ENCODE measurements at regions not wholly inside any gene's neighbourhood (a gene's known extent, or its start where the extent isn't known, plus 50 kb on each side); places are given as distances from the start of the nearest gene placed in this dataset.

DNA sequence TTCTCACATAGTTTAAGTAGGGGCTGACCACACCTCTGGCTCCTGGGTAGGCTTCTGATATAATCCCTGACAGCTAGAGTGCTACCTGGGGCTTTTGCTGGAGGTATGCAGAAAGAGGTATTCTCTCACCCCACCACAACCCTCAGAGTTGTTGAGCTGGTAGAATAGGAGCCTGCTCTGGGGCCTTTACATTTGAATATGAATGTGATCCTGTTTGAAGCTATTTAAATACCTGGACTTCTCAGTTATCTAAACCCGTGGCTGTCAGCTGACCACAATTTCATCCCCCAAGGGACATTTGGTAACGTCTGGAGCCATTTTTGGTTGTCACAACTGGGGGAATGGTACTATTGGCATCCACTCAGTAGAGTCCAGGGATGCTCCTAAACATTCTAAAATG, 669.1 kb downstream of the SATB2 start:
- Histone ChIP-seq H3K27me3 (ENCODE audit: control insufficient read depth, insufficient read depth, low read length) (no peaks in the 10 kb centered on the region), H3K4me3 (ENCODE audit: low read depth, low read length) (no peak overlapping the region), H3K36me3 (ENCODE audit: control insufficient read depth, insufficient read depth, low read length) (no peaks in the 10 kb centered on the region)
- POLR2A ChIA-PET, result no interaction called here
- CTCF ChIA-PET, result no interaction called here
- no peak for DNase-seq (ENCODE audit: low read depth)
- TF ChIP-seq, protein P1, sequence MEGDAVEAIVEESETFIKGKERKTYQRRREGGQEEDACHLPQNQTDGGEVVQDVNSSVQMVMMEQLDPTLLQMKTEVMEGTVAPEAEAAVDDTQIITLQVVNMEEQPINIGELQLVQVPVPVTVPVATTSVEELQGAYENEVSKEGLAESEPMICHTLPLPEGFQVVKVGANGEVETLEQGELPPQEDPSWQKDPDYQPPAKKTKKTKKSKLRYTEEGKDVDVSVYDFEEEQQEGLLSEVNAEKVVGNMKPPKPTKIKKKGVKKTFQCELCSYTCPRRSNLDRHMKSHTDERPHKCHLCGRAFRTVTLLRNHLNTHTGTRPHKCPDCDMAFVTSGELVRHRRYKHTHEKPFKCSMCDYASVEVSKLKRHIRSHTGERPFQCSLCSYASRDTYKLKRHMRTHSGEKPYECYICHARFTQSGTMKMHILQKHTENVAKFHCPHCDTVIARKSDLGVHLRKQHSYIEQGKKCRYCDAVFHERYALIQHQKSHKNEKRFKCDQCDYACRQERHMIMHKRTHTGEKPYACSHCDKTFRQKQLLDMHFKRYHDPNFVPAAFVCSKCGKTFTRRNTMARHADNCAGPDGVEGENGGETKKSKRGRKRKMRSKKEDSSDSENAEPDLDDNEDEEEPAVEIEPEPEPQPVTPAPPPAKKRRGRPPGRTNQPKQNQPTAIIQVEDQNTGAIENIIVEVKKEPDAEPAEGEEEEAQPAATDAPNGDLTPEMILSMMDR (IDR thresholded peaks at IDR 0.05; ENCODE audit: insufficient read depth, low read depth, low read length), result no peak

DNA sequence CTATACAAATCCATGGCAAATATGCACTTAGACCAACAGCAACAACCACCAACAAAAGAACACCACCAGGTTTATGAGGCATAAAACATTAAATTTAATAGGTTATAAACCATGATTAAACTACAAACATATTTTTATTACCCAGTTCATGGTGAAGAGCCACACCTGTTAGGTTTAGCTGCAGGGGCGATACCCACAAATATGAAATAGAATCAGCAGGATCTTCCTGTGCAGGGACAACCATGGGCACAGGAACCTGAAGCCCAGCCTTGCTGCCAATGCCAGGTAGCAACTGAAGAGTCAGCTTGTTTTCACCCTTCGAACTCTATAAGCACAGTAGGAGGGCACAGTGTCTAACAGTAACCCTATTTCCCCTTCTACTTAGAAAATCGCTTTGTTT, 675.0 kb downstream of the SATB2 start:
- CTCF ChIA-PET, result no interaction called here
- POLR2A ChIA-PET, result no interaction called here

DNA sequence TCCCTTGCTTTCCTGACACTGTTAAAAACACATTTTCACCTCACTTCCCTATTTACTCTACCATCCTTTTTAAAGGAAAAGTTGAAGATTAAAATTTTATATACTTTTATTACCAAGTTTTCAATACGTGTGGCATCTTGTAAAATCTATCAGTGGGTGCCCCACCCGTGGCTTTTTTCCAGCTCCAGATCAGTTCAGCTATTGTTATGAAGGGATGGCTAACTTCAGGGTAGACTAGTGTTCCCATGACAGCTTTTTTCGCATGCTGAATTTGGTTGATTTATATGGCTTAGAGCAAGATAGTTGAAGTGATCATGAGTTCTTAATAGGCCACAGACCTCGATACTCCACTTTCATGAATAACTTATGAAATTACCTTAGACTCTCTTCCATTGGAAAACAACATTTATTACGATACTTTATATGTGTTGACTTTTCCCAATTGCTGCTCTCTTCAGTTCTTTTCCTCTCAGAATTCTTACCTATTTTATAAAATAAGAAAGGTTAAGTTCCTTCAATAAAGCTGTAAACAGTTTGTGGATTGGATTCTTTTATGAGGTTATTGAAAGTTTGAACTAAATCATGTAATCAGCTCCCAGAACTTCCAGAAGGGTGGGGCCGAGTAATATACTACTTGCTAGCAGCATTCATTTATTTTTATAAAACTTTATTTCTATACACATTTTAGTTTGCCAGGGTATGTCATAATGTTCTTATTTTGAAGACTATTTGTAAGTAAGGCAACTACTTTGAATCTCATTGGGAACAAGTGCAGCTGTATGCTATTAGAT, 680.9 kb downstream of the SATB2 start:
- H3K4me3 ChIP-seq (ENCODE audit: low read depth, low read length), result no peak overlapping the region
- H3K27me3 ChIP-seq (ENCODE audit: control insufficient read depth, insufficient read depth, low read length), result no peaks in the 10 kb centered on the region
- no peaks in the 10 kb centered on the region for H3K36me3 ChIP-seq (ENCODE audit: control insufficient read depth, insufficient read depth, low read length)
- CTCF ChIA-PET, result interaction anchor here (1.6 kb wide), 1 partner anchor 10 kb away, joined by 3 read pairs; no protein-coding TSS in a partner anchor
- no peak for DNase-seq (ENCODE audit: low read depth)
- POLR2A ChIA-PET, result no interaction called here
- TF ChIP-seq, protein P1 (IDR thresholded peaks at IDR 0.05; ENCODE audit: insufficient read depth, low read depth, low read length), result no peak

More for the DNA sequence above, 675.0 kb downstream of the SATB2 start:
- no peak for DNase-seq (ENCODE audit: low read depth)
- Histone ChIP-seq H3K4me3 (ENCODE audit: low read depth, low read length) (no peak overlapping the region), H3K36me3 (ENCODE audit: control insufficient read depth, insufficient read depth, low read length) (no peaks in the 10 kb centered on the region), H3K27me3 (ENCODE audit: control insufficient read depth, insufficient read depth, low read length) (no peaks in the 10 kb centered on the region)
- TF ChIP-seq, protein P1 (IDR thresholded peaks at IDR 0.05; ENCODE audit: insufficient read depth, low read depth, low read length), result no peak

DNA sequence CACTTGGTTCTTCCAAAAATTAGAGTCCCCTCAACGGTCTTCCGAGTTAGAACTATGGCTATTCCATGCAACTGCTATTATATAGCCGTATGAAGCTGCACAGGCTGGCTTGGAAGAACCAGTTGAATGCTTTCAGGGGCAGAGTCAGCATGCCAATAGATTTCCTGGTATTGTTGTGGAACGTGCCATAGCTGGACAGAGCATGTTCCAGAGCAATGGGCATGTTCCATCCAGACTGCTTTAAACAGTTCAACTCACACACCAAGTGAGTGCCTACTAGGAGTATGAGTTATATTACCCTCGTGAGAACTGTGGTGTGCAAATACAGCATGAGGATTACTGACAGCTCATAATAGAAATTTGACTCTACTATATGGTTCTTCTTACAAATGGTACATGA, 682.0 kb downstream of the SATB2 start:
- POLR2A ChIA-PET, result no interaction called here
- CTCF ChIA-PET, result interaction anchor here (1.6 kb wide), 1 partner anchor 11 kb away, joined by 3 read pairs; no protein-coding TSS in a partner anchor
- H3K4me3 ChIP-seq (ENCODE audit: low read depth, low read length), result no peak overlapping the region
- H3K36me3 ChIP-seq (ENCODE audit: control insufficient read depth, insufficient read depth, low read length), result no peaks in the 10 kb centered on the region
- no peaks in the 10 kb centered on the region for H3K27me3 ChIP-seq (ENCODE audit: control insufficient read depth, insufficient read depth, low read length)
- DNase-seq (ENCODE audit: low read depth), result no peak
- TF ChIP-seq, protein P1 (IDR thresholded peaks at IDR 0.05; ENCODE audit: insufficient read depth, low read depth, low read length), result no peak

DNA sequence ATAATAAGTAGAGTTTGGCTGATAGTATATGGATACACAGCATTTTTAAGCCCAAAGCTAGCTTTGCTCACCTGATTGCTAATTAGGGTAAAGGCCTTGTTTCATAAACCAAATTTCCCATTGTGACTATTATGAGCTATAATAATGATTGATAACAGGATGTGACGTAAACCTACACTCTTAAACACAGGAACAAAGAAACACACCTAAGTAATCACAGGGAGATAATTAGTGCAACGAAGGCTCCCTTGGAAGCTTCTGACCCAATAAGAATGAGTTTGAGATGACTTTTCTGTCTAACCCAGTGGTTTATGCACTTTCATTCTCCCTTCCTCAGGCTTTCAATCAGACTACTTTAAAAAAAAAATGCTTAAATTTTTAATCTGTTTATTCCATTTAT, 683.2 kb downstream of the SATB2 start:
- Histone ChIP-seq H3K27me3 (ENCODE audit: control insufficient read depth, insufficient read depth, low read length) (no peaks in the 10 kb centered on the region), H3K36me3 (ENCODE audit: control insufficient read depth, insufficient read depth, low read length) (no peaks in the 10 kb centered on the region), H3K4me3 (ENCODE audit: low read depth, low read length) (no peak overlapping the region)
- no peak for DNase-seq (ENCODE audit: low read depth)
- TF ChIP-seq, protein P1 (IDR thresholded peaks at IDR 0.05; ENCODE audit: insufficient read depth, low read depth, low read length), result no peak
- CTCF ChIA-PET, result no interaction called here
- POLR2A ChIA-PET, result no interaction called here
